HG02678 (cell line): ENCODE measurements at regions not wholly inside any gene's neighbourhood (a gene's known extent, or its start where the extent isn't known, plus 50 kb on each side); places are given as distances from the start of the nearest gene placed in this dataset.
"Not testable (repeated sequence)": the region's sequence is repeated elsewhere in the genome, so short reads cannot be mapped to it uniquely, and the experiment has no call there.

Experiments used
- ATAC-seq: cut with Tn5 transposase; IDR thresholded peaks from one replicate; pipeline ENCODE4 v1.9.1; 2021; ENCODE audit warnings: mild to moderate bottlenecking, moderate library complexity; ENCODE audit not compliant: unreplicated experiment

DNA sequence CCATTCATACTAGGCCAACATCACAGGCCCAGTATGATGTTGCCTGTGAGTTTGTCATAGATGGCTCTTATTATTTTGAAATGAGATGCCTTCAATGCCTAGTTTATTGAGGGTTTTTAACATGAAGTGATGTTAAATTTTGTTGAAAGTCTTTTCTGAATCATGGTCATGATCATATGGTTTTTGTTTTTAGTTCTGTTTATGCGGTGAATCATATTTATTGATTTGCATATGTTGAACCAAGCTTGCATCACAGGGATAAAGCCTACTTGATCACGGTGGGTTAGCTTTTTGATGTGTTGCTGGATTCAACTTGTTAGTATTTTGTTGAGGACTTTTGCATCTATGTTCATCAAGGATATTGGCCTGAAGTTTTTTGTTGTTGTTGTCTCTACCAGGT, 195.8 kb upstream of the FN1 start:
- no peak for ATAC-seq

DNA sequence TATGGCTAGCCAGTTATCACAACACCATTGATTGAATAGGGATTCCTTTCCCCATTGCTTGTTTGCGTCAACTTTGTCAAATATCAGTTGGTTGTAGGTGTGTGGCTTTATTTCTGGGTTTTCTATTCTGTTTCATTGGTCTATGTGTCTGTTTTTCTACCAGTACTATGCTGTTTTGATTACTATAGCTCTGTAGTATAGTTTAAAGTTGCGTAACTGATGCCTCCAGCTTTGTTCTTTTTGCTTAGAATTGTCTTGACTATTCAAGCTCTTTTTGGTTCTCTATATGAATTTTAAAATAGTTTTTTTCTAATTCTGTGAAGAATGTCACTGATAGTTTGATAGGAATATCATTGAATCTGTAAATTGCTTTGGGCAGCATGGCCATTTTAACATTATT, 194.9 kb upstream of the FN1 start:
- ATAC-seq = not testable (repeated sequence)

DNA sequence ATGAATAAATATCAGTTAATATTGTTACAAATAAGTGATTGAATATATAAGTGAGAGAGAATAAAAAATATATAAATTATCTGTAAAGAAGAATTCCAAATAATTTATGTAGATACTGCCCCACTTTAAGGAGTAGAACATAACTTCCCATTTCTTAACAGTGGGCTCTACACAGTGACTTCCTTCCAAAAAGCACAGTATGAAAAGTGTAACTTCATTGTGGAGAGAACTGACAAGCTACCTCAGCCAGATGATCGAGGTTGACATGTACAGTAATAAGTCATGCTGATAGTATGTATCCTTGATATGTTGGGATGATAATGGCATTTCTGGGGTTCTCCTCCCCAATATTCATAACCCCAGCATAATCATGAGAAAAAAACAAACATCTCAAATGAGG, 191.9 kb upstream of the FN1 start:
- no peak for ATAC-seq

DNA sequence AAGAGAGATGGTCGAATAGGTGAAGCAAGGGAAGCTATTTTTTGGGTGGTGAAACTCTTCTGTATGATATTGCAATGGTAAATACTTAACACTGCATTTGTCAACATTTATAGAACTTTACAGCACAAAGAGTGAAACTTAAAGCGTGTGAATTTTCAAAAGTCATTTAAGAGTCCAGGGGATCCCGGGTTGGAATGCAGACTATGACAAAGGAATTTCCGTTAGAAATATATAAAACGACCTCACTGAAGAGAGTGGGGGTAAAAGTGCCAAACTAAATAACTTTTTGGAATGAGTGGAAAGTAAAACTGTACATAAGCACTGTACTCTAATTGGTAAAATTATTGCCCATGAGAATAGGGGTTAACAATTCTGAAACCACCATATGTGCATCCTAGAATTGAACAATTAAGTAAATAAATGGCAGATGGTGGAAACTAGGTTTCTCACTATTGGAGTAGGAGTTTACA, 191.0 kb upstream of the FN1 start:
- ATAC-seq = no peak

DNA sequence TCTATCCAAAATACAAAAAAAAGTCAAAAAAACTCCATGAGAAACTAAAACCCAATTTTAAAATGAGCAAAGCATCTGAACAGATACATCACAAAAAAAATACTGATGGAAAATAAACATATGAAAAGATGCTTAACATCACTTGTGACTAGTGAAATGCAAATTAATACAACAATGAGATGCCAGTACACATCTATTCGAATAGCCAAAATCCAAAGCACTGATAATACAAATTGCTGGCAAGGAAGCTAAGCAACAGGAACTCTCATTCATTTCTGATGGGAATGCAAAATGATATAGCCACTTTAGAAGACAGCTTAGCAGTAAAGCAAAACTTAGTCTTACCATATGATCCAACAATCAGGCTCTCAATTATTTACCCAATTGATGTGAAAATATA, 190.2 kb upstream of the FN1 start:
- ATAC-seq = no peak

DNA sequence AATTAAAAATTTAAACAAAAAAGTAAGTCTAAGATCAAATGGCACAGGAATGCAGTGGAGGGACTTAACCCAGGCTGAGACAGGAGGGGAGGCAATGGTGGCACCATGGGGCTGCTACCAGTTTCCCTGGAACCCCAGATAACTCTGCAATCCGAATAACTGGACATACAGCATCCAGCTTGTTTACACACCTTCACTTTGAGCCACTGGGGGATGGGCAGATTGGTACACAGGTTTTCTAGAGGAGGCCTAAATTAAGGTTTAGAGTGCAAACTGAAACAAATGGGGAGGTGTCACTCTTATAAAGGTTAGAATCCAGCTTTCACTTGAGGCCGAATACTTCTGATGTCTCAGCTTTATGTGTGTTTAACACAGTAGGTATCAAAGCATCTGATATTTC, 189.3 kb upstream of the FN1 start:
- ATAC-seq = no peak

DNA sequence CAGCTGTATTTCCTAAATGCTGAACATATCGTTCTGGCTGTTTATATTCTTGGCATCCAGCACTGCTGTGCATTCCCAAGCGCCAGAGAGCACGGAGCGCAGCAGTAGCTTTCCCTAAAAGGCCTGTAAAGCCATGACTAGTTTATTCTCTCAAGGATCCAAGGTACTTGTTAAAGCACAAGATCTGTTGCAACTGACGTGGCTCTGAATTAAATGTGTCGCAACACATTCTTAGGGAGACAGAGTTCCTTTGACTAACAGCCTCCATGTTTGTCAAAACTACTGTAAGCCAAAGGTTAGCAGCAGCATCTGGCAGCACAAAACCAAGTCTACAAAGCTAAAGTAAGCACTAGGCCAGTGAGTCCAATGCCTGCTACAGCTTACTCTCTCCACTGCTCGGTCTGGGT, 188.6 kb upstream of the FN1 start:
- no peak for ATAC-seq

DNA sequence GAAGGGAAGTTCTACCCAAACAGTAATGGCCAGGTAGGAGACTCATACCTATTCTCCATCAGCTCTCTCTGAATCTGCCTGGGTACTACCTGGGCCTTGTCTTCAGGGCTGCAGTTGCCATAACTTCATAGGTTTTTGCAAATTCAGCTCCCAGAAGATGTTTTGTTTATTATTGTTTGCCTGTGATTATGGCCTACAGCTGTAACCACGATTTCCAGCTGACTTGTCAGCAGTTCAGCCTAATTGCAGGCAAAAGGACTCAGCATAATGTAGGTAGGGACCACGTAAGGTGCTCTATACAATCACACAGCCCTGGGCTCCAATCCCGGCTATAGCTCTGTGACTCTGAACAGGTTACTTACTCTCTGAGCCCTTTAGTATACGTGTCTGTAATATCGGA, 187.0 kb upstream of the FN1 start:
- no peak for ATAC-seq

DNA sequence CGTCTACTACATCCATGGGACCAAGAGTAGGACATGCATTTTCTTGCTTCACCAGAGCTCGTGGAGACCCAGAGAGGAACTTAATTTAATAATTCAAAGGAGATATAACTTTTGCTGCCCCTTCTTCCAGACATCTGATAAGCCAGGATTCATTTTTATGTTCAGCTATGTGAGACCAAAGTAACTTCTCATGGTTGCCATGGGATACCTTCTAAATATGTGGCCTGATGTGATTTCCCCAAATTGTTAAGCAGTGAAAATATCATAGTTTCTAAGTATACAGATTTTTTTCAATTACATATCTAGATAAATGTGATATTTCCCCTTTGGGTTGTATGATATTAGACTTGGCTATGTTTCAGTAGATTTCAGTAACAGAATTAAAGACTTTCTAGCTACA, 185.5 kb upstream of the FN1 start:
- no peak for ATAC-seq

DNA sequence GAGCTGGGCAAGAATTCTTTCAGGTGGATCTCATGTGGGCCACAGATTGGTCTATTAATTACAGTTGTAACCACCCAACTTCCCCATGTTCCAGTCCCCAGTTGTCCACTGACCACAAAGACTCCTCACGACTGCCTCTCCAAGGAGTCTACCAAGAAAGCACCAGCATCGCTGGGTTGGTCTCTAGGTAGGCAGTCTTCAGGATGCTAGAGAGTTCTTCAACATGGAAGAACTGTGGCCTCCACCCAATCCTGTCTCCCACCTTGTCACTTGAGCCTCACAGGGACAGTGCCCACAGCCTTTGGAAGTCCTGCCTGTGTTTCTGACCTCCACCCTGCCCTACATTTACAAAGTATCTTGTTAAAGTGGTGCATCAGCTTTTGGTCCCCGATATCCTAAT, 184.7 kb upstream of the FN1 start:
- no peak for ATAC-seq

DNA sequence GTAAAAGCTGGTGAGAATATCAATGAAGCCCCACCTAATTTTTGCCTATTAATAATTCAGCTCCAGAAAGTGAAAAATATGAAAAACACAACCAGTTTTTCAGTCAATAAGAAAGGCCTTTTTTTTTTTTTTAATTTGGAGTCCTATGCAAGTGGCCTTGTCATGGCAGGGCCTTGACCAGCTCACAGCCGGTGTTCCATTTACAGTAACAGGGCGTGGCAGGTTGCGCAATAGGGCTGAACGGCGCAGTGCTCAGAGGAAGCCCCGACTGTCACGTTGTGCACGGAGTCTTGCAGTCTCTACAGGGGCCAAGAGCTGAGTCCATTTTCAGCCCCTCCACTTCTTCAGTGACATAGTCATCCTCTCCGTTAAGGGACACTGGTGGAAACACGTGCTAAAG, 184.1 kb upstream of the FN1 start:
- ATAC-seq = no peak

DNA sequence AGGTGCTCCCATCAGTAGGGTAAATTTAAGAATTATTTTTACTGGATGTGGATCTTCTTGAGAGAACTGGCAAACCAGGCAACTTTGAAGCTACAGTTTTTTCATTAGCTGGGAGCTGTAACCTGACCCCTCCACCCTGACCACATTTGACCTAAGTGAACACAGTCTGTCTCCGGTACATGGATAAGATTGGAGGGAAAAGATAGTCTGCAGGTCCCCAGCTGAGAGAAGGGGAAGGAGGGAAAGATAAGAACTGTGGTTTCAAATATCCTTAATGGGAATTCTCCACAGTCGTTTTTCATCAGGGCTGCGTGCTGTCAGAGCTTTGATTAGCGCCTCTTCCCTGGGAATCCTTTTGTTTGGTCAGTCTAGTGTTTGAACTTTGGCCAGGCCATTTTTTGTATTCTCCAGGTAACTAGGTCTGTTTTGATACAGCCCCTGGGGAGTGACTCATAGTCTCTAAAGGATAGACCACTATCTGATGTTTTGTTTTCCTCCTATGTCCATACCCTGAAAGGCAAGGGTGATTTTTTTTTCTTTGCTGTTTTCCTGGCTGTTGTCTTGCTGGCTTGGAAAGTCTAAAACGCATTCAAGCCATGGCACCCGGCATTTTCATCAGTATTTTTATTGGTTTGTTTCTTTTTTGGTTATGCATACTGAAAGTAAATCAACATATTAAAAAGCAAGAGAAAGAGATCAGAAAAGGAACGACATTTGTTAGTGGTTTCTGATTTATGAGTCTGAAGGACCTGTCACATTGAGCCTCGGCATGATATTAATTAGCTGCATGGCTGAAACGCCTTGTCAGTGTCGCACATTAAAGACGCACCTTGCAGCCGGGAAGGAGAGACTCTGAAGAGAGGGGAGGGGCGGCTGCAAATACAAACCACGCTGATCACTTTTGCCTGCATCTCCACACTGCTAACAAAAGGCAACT, 183.4 kb upstream of the FN1 start:
- no peak for ATAC-seq

DNA sequence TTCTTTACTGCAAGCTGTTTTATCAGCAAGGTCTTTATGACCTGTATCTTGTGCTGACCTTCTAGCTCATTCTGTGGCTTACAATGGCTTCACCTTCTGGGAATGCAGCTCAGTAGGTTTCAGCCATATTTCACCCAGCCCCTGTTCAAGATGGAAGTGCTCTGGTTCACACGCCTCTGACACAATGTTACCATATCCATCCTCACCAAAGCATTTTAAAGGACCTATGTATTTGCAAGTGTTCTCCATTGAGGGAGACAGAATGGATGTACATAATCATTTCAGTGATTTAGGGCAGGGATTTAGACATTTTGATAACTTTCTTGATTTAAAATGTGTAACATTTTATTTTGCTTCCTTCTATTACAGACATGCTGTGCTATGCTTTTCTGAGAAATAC, 182.3 kb upstream of the FN1 start:
- ATAC-seq = no peak

DNA sequence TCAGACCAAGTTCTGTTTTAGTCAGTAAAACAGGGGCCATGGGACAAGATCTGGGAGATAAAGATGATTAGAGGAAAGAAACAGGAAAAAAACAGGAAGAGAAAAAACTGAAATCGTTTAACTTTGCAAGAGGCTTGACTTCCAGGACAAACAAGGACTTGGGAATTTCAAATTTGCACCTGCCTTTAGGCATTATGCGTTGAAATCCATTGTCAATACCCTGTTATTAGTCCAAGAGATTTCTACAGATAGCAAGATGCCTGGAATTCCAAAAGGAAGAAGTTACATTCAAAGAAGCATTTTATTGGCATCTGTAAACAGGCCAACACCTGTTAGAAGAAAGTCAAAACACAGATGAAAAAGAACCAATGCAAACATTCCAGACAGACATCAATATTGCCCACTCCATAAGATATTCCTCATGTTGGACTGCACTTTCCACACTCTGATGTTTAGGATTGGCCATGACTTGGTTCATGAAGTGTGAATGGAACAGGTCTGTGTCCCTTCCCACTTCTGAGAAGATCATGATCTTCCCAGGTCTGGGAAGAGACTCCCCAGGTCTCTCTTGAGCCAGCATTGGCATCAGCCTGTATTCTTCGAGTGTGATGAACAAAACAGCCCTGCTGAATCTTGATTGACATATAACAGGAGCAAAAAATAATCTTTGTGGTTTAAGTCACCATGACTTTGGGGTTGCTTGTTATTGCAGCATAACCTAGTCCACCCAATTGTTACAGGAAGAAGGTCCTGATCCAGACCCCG, 181.4 kb upstream of the FN1 start:
- ATAC-seq = no peak

DNA sequence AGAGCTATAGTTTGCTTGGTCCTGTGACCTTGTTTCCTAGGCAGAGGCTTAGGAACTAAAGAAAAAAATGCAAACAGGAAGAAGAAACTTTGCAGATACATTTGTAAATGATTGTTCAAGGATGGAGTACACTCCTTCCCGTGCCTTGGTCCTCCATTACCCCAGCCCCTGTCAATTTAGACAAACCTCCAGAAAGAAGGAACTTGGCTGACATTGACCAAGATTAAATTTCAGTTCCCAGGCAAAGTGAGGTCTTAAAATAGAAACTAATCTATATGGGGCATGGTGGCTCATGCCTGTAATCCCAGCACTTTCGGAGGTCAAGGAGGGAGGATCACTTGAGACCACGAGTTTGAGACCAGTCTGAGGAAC, 179.9 kb upstream of the FN1 start:
- no peak for ATAC-seq

DNA sequence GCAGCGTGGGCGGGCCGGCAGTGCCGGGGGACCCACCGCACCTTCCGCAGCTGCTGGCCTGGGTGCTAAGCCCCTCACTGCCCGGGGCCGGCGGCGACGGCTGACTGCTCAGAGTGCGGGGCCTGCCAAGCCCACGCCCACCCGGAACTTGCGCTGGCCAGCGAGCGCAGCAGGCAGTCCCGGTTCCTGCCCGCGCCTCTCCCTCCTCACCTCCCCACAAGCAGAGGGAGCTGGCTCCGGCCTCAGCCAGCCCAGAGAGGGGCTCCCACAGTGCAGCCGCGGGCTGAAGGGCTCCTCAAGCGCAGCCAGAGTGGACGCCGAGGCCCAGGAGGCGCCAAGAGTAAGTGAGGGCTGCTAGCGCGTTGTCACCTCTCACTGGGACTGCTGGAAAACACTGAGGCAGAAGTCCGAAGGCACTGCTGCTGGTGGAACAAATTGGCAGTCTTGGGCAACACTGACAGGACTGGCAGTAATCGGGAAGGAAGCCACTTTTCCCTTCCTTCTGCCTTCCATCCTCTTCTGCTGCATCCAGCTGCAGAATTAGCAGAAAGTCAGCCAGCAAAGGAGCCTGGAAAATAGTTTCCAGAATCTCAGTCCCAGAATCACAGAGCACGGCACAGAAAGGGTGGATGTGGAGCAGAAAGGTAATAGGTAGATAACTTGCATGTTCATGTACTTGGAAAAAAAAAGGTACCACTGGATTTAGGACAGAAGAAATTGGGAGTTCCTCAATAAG, 179.4 kb upstream of the FN1 start:
- no peak for ATAC-seq

DNA sequence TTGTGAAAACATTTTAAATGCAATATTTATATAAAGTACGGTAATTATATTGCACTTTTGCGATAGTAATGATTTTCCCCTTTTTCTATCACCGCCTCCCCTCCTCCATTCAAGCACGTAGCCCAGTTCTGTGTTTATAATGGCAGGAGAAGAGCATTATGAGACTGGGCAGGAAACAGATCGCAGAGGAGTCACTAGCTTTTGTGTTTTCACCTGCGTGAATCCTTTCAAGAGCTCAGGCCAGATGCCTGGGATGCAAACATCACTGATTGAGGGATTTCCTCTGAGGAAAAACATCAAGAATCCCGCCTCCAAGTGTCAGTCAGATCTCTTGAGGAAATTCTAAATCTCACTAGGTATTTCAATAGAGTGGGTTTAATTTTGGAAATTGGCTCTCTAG, 178.4 kb upstream of the FN1 start:
- ATAC-seq = no peak

DNA sequence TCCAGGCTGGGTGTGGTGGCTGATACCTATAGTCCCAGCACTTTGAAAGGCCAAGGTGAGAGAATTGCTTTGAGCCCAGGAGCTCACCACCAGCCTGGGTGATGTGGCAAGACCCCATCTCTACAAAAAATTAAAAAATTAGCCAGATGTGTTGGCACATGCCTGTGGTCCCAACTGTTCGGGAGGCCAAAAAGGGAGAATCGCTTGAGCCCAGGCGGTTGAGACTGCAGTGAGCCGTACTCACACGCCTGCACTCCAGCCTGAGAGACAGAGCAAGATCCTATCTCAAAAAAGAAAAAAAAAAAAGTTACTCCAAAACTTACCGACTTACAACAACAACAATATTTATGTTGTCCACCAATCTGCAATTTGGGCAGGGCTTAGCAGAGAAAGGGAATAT, 178.0 kb upstream of the FN1 start:
- ATAC-seq = no peak

DNA sequence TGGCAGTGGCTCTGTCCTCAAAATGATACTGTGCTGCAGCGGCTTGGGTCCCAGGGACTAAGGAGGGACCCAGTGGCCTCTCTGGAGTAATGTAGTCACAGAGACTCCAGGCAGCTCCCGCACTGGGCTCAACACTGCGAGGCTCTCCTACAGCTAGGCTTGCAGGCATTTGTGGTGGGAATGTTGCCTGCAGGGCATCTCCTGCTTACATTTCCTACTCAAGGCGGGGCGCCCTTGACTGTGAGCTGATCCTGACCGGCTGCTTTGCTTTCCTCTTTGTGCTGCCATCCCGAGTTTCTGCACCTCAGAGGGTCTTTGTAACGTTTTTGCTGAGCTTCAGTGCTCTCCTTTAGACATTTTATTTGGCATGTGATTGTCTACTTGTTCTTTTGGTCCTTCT, 177.4 kb upstream of the FN1 start:
- no peak for ATAC-seq

DNA sequence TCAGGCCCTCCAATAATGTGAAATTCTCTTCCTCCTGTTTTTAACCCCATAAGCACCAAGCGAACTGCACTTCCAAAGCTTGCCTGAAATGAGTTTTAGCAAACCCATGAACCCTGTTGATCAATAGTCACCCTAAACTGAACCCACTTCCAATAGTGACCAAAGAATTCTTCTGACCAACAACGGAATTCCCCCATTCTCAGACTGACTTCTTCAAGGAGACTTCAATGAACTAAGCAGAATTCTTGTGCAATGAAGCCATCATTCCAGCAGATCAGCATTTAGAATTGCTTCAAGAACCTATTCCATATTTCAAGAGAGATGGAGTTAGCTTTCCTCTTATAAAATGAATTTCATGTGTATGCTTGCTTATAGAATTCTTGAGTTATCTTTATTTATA, 176.9 kb upstream of the FN1 start:
- no peak for ATAC-seq

DNA sequence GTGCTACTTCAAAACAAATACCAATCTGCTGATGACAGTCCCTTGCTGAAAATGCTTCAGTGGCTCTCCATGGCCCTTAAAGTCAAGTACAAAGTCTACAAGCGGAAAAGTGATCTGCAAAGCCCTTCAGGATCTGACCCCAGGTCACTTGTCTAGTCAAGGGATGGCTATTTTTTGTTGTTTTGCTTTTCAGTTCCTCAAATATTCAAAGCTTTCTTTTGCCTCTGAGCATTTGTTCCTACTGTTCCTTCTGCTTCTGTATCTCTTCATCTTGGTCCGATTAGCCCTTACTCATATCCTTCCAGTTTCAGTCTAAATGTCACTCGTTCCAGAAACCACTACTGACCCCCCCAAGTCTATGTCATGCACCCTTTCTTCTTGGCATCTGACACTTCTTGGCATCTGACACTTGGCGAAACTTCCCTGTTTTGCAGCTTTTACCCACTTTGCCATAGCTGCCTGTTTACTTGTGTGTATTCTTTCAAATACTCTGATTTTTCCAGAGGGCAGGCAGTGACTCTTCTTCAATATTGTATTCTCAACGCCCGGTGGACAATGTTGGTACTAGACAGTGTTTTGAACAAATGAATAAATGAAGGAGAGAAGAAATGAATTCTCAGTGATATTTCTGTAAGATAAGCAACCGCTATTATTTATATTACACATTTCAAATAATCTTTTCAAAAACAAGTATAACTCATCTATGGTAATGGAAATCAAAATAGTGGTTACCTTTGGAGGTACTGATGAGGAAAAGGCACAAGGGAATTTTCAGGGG, 175.9 kb upstream of the FN1 start:
- ATAC-seq = peak; percentile 61
